Activated naive CD8-positive, alpha-beta T cell treated with anti-CD3 and anti-CD28 coated beads, Interleukin-2, amount 10 ng/mL, durations not matched to agents 7 days and 5 days (primary cell): ENCODE measurements at regions not wholly inside any gene's neighbourhood (a gene's known extent, or its start where the extent isn't known, plus 50 kb on each side); places are given as distances from the start of the nearest gene placed in this dataset.
"Not testable (repeated sequence)": the region's sequence is repeated elsewhere in the genome, so short reads cannot be mapped to it uniquely, and the experiment has no call there.

Source experiments
- ATAC-seq: fragments of 150-1000 bp; cut with Tn5 transposase; one replicate; pipeline ENCODE4 v1.10.0; 2021; ENCODE audit warnings: low read depth, moderate library complexity
- POLR2A ChIA-PET: fragments of 350-600 bp; sonication (Branson Sonifier 250); formaldehyde crosslinking; loops from one replicate; lab custom pipeline; 2021; ENCODE audit warnings: antibody characterized with exemption; lab: Charles Lee
- DNase-seq: peaks from one replicate; pipeline ENCODE4 v3.0.0; 2021
- H3K27ac Mint-ChIP-seq: one replicate; pipeline ENCODE4 v1.8.0; 2022; ENCODE audit warnings: mild to moderate bottlenecking, mixed read lengths
- H3K27me3 Mint-ChIP-seq: one replicate; pipeline ENCODE4 v1.8.0; 2022; ENCODE audit warnings: mild to moderate bottlenecking, moderate library complexity, mixed read lengths
- H3K36me3 Mint-ChIP-seq: one replicate; pipeline ENCODE4 v1.8.0; 2021; ENCODE audit warnings: mild to moderate bottlenecking, mixed read lengths
- H3K4me1 Mint-ChIP-seq: one replicate; pipeline ENCODE4 v1.8.0; 2021; ENCODE audit warnings: mixed read lengths
- H3K4me3 Mint-ChIP-seq: one replicate; pipeline ENCODE4 v1.8.0; 2022; ENCODE audit warnings: mild to moderate bottlenecking, moderate library complexity, mixed read lengths
- H3K9me3 Mint-ChIP-seq: one replicate; pipeline ENCODE4 v1.8.0; 2021; ENCODE audit warnings: mixed read lengths

GRCh38 chr4:154989511-154989910, 208.4 kb downstream of the RBM46 start:
- DNase-seq (no peak), ATAC-seq (no peak)
- Mint-ChIP-seq H3K9me3 (no peaks in the 10 kb centered on the region), H3K36me3 (no peaks in the 10 kb centered on the region), H3K27me3 (no peaks in the 10 kb centered on the region), H3K4me1 (no peaks in the 10 kb centered on the region), H3K4me3 (no peak overlapping the region), H3K27ac (no peak overlapping the region)
- POLR2A ChIA-PET: no interaction called here

GRCh38 chr4:154997866-154998265, 210.6 kb upstream of the NPY2R start:
- H3K9me3 Mint-ChIP-seq, H3K27ac Mint-ChIP-seq, H3K4me3 Mint-ChIP-seq, ATAC-seq, DNase-seq, H3K4me1 Mint-ChIP-seq, POLR2A ChIA-PET, H3K36me3 Mint-ChIP-seq, H3K27me3 Mint-ChIP-seq: not testable (repeated sequence)

- ATAC-seq: no peak
- Mint-ChIP-seq H3K36me3 (no peaks in the 10 kb centered on the region), H3K27ac (no peak overlapping the region), H3K4me1 (no peaks in the 10 kb centered on the region), H3K9me3 (no peaks in the 10 kb centered on the region), H3K27me3 (no peaks in the 10 kb centered on the region), H3K4me3 (no peak overlapping the region)
- no peak for DNase-seq
- POLR2A ChIA-PET: no interaction called here
Measured at GRCh38 chr4:154998284-154998683, 210.2 kb upstream of the NPY2R start.

- no peak for DNase-seq
- no peak overlapping the region for H3K4me3 Mint-ChIP-seq
- H3K27me3 Mint-ChIP-seq: no peaks in the 10 kb centered on the region
- no peak for ATAC-seq
- H3K27ac Mint-ChIP-seq: no peak overlapping the region
- POLR2A ChIA-PET: no interaction called here
- H3K36me3 Mint-ChIP-seq: no peaks in the 10 kb centered on the region
- no peaks in the 10 kb centered on the region for H3K9me3 Mint-ChIP-seq
- no peaks in the 10 kb centered on the region for H3K4me1 Mint-ChIP-seq
Measured at GRCh38 chr4:154998773-154999172, 209.7 kb upstream of the NPY2R start.

DNA sequence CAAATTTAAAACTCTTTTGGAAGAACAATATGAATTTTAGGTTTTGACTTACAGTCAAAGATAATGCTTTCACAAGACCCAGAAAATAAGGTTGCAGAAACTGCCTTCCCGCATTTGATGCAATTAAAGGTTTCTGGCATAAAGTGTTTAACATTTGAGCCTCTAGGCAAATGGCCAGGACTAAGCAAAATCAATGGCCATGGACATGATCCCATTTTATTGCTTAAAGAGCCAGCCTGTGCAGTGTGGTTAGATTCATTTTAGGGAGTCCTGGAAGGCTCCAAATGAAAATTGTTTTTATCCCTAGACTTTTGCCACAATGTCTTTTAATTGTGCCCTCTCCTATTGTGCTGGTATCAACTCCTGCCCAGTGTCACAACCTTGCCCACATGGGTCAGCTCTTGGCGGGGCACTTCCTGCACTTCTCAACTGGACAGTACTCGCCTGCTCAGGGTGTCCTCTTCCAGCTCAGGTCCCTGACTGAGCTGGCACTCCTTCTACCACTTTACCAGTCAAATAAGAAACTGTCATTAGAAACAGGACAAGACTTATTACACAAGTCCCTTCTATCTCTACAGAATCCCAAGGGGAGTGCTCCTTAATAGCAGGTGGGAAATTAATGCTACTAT, 208.4 kb upstream of the NPY2R start:
- no peaks in the 10 kb centered on the region for H3K4me1 Mint-ChIP-seq
- ATAC-seq (no peak), DNase-seq (no peak)
- H3K27ac Mint-ChIP-seq: no peak overlapping the region
- H3K27me3 Mint-ChIP-seq: no peaks in the 10 kb centered on the region
- no peaks in the 10 kb centered on the region for H3K36me3 Mint-ChIP-seq
- H3K9me3 Mint-ChIP-seq: no peaks in the 10 kb centered on the region
- POLR2A ChIA-PET: no interaction called here
- H3K4me3 Mint-ChIP-seq: no peak overlapping the region

DNA sequence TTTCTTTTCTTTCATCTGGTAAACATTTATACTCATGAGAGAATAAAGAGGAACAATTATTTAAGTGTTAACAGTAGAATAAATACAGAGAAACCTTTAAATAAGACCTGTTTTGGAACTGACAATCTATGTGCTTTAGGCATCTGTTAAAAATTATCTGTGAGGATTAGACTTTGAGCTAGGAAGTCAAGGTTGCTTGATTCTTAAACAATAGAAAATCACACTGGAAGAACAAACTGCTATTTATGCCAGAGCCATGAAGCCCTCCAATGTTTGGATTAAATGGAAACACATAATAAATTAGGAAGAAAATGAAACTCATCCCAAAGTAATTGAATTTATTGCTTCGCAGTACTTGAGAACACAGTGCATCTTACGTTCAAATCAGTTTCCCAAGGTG, 207.2 kb upstream of the NPY2R start:
- no peak for DNase-seq
- POLR2A ChIA-PET: no interaction called here
- no peaks in the 10 kb centered on the region for H3K9me3 Mint-ChIP-seq
- ATAC-seq: no peak
- no peaks in the 10 kb centered on the region for H3K36me3 Mint-ChIP-seq
- H3K27me3 Mint-ChIP-seq: no peaks in the 10 kb centered on the region
- no peaks in the 10 kb centered on the region for H3K4me1 Mint-ChIP-seq
- no peak overlapping the region for H3K4me3 Mint-ChIP-seq
- no peak overlapping the region for H3K27ac Mint-ChIP-seq

DNA sequence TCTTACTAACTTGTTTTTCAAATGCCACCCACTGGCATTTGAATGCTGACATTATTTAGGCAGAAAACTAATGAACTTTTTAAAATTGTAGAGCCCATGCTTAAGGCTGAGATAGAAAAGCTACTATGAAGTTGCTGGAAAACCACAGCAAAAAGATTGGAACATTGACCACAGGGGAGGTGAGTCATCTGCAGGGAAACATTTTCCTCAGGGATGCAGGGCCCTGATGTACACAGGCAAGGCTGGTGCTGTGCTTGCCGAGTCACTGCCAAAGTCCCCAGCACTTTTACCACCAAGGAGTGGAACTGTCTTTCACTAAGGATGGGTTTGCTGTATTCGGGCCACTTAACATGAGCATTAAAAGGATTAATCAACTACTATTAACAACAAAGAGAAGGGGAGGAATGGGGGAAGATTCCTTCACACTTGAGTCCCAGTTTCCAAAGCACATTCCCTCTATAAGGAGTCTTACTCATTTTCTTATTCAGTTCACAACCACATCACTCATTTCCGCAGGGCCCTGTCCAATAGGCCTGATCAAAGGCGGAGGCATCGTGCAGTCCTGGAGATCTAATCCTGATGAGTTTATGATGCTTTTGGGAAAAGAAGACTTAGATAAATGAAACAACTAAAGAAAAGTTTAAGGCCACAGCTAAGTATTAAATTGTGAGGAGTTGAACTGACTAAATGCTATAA, 202.9 kb upstream of the NPY2R start:
- H3K9me3 Mint-ChIP-seq: no peaks in the 10 kb centered on the region
- DNase-seq (no peak), ATAC-seq (no peak)
- H3K4me1 Mint-ChIP-seq: no peaks in the 10 kb centered on the region
- no peak overlapping the region for H3K27ac Mint-ChIP-seq
- H3K36me3 Mint-ChIP-seq: no peaks in the 10 kb centered on the region
- H3K4me3 Mint-ChIP-seq: no peak overlapping the region
- POLR2A ChIA-PET: no interaction called here
- no peaks in the 10 kb centered on the region for H3K27me3 Mint-ChIP-seq

DNA sequence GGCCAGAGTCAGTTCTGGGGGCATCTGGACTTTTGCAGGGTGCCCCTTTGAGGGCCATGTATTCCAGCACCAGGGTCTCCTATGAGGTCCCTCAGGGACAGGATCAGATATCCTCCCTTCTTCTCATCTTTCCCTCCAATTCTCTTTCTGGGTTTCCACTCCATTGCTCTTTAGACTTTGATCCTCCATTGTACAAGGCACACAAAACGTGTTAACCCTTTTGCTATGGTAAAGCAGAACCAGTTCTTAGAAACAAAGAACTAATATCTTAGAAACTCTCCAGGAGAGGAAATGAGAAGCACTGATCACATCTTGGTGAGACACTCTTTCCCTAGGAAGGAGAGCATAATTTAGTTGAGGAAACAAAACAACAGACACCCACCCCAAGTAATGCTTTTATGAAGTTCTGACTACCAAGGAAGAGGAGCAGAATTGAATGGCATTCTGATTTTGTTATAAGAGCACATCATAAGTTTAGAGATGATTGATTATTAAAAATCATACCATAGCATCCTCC, 200.7 kb upstream of the NPY2R start:
- Mint-ChIP-seq H3K27ac (no peak overlapping the region), H3K4me3 (no peak overlapping the region), H3K9me3 (no peaks in the 10 kb centered on the region), H3K36me3 (no peaks in the 10 kb centered on the region), H3K4me1 (no peaks in the 10 kb centered on the region), H3K27me3 (no peaks in the 10 kb centered on the region)
- ATAC-seq: no peak
- no peak for DNase-seq
- POLR2A ChIA-PET: no interaction called here

- H3K27me3 Mint-ChIP-seq: no peaks in the 10 kb centered on the region
Measured at GRCh38 chr4:155008389-155008788, 200.0 kb upstream of the NPY2R start.

DNA sequence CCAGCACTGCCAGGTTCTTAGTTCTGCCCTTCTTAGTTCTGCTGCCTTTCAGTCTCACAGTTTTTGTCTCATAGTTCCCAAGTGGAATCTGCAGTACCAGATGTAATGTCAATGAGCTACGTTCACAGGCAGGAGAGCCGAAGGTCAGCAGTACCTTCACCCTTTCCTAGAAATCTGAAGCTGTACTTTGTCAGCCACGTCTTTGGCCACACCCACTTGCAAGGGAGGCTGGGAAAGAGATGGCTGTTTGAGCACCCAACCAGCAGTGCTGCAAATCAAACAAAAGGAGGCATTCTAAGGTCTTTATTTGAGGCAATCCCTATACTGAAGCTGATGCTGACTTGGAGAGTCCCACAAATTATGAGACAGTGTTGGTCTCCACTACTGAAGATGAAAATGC, 199.1 kb upstream of the NPY2R start:
- no peak overlapping the region for H3K27ac Mint-ChIP-seq
- no peak overlapping the region for H3K4me3 Mint-ChIP-seq

More at GRCh38 chr4:155008389-155008788, 200.0 kb upstream of the NPY2R start:
- Mint-ChIP-seq H3K27ac (no peak overlapping the region), H3K36me3 (no peaks in the 10 kb centered on the region), H3K4me3 (no peak overlapping the region), H3K4me1 (no peaks in the 10 kb centered on the region), H3K9me3 (no peaks in the 10 kb centered on the region)
- DNase-seq (no peak), ATAC-seq (no peak)
- POLR2A ChIA-PET: no interaction called here

DNA sequence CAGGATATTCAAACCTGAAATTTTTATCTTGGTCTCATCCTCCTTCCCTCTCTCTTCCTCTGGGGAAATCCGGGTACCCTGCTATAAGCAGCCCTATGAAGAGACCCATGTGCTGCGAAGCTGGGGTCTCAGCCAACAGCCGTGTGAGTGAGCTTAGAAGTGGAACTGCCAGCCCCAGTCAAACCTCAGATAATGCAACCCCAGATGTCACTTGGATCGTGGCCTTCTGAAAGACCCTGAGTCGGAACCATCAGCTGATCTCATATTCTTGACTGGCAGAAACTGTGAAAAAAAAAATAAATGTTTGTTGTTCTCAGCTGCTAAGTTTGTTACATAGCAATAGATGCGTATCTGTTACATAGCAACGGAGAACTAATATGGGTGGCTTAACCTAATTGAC, 198.1 kb upstream of the NPY2R start:
- Mint-ChIP-seq H3K27ac (no peak overlapping the region), H3K27me3 (no peaks in the 10 kb centered on the region), H3K9me3 (no peaks in the 10 kb centered on the region), H3K4me1 (no peaks in the 10 kb centered on the region), H3K36me3 (no peaks in the 10 kb centered on the region), H3K4me3 (no peak overlapping the region)
- ATAC-seq: no peak
- POLR2A ChIA-PET: no interaction called here
- no peak for DNase-seq

More for the DNA sequence above, 199.1 kb upstream of the NPY2R start:
- Mint-ChIP-seq H3K36me3 (no peaks in the 10 kb centered on the region), H3K9me3 (no peaks in the 10 kb centered on the region), H3K4me1 (no peaks in the 10 kb centered on the region), H3K27me3 (no peaks in the 10 kb centered on the region)
- POLR2A ChIA-PET: interaction anchor here (0.7 kb wide), 1 partner anchor 27 kb away, joined by 3 read pairs; no protein-coding TSS in a partner anchor
- no peak for ATAC-seq
- DNase-seq: no peak

GRCh38 chr4:155011163-155011780, 197.2 kb upstream of the NPY2R start:
- peaks cover under 1% of the 10 kb centered on the region for H3K27me3 Mint-ChIP-seq
- DNase-seq (no peak), ATAC-seq (no peak)
- no peaks in the 10 kb centered on the region for H3K4me1 Mint-ChIP-seq
- no peak overlapping the region for H3K27ac Mint-ChIP-seq
- H3K4me3 Mint-ChIP-seq: no peak overlapping the region
- no peaks in the 10 kb centered on the region for H3K36me3 Mint-ChIP-seq
- H3K9me3 Mint-ChIP-seq: no peaks in the 10 kb centered on the region
- POLR2A ChIA-PET: no interaction called here

- DNase-seq (no peak), ATAC-seq (no peak)
- H3K4me1 Mint-ChIP-seq: no peaks in the 10 kb centered on the region
- H3K36me3 Mint-ChIP-seq: no peaks in the 10 kb centered on the region
- no peak overlapping the region for H3K4me3 Mint-ChIP-seq
- no peak overlapping the region for H3K27ac Mint-ChIP-seq
- peaks cover 2% of the 10 kb centered on the region for H3K27me3 Mint-ChIP-seq
- no peaks in the 10 kb centered on the region for H3K9me3 Mint-ChIP-seq
- POLR2A ChIA-PET: no interaction called here
Measured at GRCh38 chr4:155012469-155012868, 196.0 kb upstream of the NPY2R start.

GRCh38 chr4:155017426-155017825, 191.0 kb upstream of the NPY2R start:
- no peak for DNase-seq
- H3K4me3 Mint-ChIP-seq: no peak overlapping the region
- H3K36me3 Mint-ChIP-seq: no peaks in the 10 kb centered on the region
- POLR2A ChIA-PET: no interaction called here
- H3K4me1 Mint-ChIP-seq: no peaks in the 10 kb centered on the region
- H3K27me3 Mint-ChIP-seq: peaks cover 2% of the 10 kb centered on the region
- no peak for ATAC-seq
- no peak overlapping the region for H3K27ac Mint-ChIP-seq
- no peaks in the 10 kb centered on the region for H3K9me3 Mint-ChIP-seq
